HCT116 (cell line): ENCODE measurements at regions not wholly inside any gene's neighbourhood (a gene's known extent, or its start where the extent isn't known, plus 50 kb on each side); places are given as distances from the start of the nearest gene placed in this dataset.

Experiments used
- ATAC-seq: fragments of 200-7000 bp; cut with Tn5 transposase; 2 replicates; pipeline ENCODE4 v1.9.1; 2020; ENCODE audit warnings: mild to moderate bottlenecking, moderate library complexity
- BruUV-seq: library from RNA; stranded (reverse); fragments of 400-500 nt; replicated peaks from 2 replicates; lab custom pipeline; 2021; lab: Mats Ljungman, UMichigan
- CTCF ChIA-PET: fragments of 300-600 bp; sonication (Branson Sonifier 250); formaldehyde crosslinking; loops from one replicate; lab custom pipeline; 2021; ENCODE audit warnings: antibody characterized with exemption; lab: Charles Lee
- POLR2A ChIA-PET: fragments of 300-600, 350-600 bp; sonication (Branson Sonifier 250); formaldehyde crosslinking; loops from one replicate; lab custom pipeline; 2021; ENCODE audit warnings: antibody characterized with exemption; lab: Charles Lee
- RAD21 ChIA-PET, 2 experiments: fragments of 300-600 bp; sonication (Branson Sonifier 250); formaldehyde crosslinking; loops; one replicate each; lab custom pipeline; 2023; ENCODE audit warnings: low total read pairs in 2 of 2; ENCODE audit not compliant: uncharacterized antibody in 2 of 2, unreplicated experiment in 2 of 2, low non-redundant PET in 1 of 2; lab: Charles Lee
- DNase-seq: peaks from one replicate; pipeline ENCODE4 v3.0.0-alpha.2; 2010; ENCODE audit warnings: low read depth, low spot score
- H2AFZ ChIP-seq: fragments of 200-600 bp; shearing (Covaris generic), sonication (generic); 2 replicates; pipeline ENCODE4 v1.6.1; 2017; ENCODE audit warnings: low read depth, mixed run types, mixed read lengths, antibody characterized with exemption, low read length; ENCODE audit not compliant: poor library complexity, severe bottlenecking
- H3K27ac ChIP-seq: 2 replicates; pipeline ENCODE4 v1.5.1; 2012; ENCODE audit warnings: low read depth, low read length
- H3K27me3 ChIP-seq: fragments of 200-600 bp; sonication (generic); 2 replicates; pipeline ENCODE4 v1.6.1; 2016; ENCODE audit warnings: mixed run types, low read length, mixed read lengths; ENCODE audit not compliant: insufficient read depth
- H3K36me3 ChIP-seq, 2 experiments: fragments of 200-500 bp in 1 of 2; fragments of 200-600 bp in 1 of 2; sonication (Bioruptor generic) in 1 of 2; sonication (generic) in 1 of 2; 2 replicates each; pipeline versions ENCODE4 v1.5.1 to v1.6.1; 2014 to 2016; ENCODE audit warnings: low read length in 2 of 2, inconsistent platforms in 1 of 2, mixed read lengths in 1 of 2, mixed run types in 1 of 2; ENCODE audit not compliant: insufficient read depth in 2 of 2, control insufficient read depth in 1 of 2
- H3K4me1 ChIP-seq, 2 experiments: fragments of 200-600 bp in 1 of 2; sonication (generic) in 1 of 2; 2 replicates each; pipeline versions ENCODE4 v1.5.1 to v1.6.1; 2012 to 2017; ENCODE audit warnings: low read length in 2 of 2, inconsistent platforms in 1 of 2, mild to moderate bottlenecking in 1 of 2, mixed read lengths in 1 of 2, mixed run types in 1 of 2, moderate library complexity in 1 of 2; ENCODE audit not compliant: insufficient read depth in 2 of 2, control insufficient read depth in 1 of 2
- H3K4me2 ChIP-seq: fragments of 200-600 bp; sonication (generic); 2 replicates; pipeline ENCODE4 v1.6.1; 2017; ENCODE audit warnings: mixed run types, low read length, mixed read lengths
- H3K4me3 ChIP-seq, 2 experiments: fragments of 200-600 bp in 1 of 2; sonication (generic) in 1 of 2; replicated peaks in 1 of 2; 2 replicates each; pipeline ENCODE4 v1.5.1; 2011 to 2016; ENCODE audit warnings: low read length in 2 of 2, control low read depth in 1 of 2, low read depth in 1 of 2, mild to moderate bottlenecking in 1 of 2, mixed read lengths in 1 of 2, mixed run types in 1 of 2
- H3K79me2 ChIP-seq: fragments of 200-600 bp; sonication (generic); 2 replicates; pipeline ENCODE4 v1.6.1; 2017; ENCODE audit warnings: mild to moderate bottlenecking, mixed run types, low read length, moderate library complexity, mixed read lengths; ENCODE audit not compliant: insufficient read depth
- H3K9ac ChIP-seq: fragments of 200-600 bp; sonication (generic); 2 replicates; pipeline ENCODE4 v1.6.1; 2016; ENCODE audit warnings: low read length, mixed read lengths
- H3K9me2 ChIP-seq: fragments of 200-600 bp; sonication (generic), shearing (Covaris generic); 2 replicates; pipeline ENCODE4 v1.6.1; 2017; ENCODE audit warnings: mixed run types, mild to moderate bottlenecking, moderate library complexity; ENCODE audit not compliant: insufficient read depth
- H3K9me3 ChIP-seq, 2 experiments: fragments of 200-500 bp in 1 of 2; fragments of 200-600 bp in 1 of 2; sonication (Bioruptor generic) in 1 of 2; sonication (generic) in 1 of 2; 2 replicates each; pipeline ENCODE4 v1.6.1; 2014 to 2017; ENCODE audit warnings: low read length in 2 of 2, mixed read lengths in 2 of 2, inconsistent platforms in 1 of 2, low read depth in 1 of 2, mild to moderate bottlenecking in 1 of 2, mixed run types in 1 of 2, moderate library complexity in 1 of 2; ENCODE audit not compliant: control insufficient read depth in 1 of 2, insufficient read depth in 1 of 2
- H4K20me1 ChIP-seq: fragments of 200-600 bp; sonication (generic), shearing (Covaris generic); 2 replicates; pipeline ENCODE4 v1.6.1; 2017; ENCODE audit warnings: mixed run types, mild to moderate bottlenecking, moderate library complexity; ENCODE audit not compliant: insufficient read depth
- ATF3 ChIP-seq: IDR thresholded peaks from 2 replicates; pipeline ENCODE4 v1.6.1; 2012
- EGR1 ChIP-seq: IDR thresholded peaks from 2 replicates; pipeline ENCODE4 v1.6.1; 2012; ENCODE audit warnings: low read depth
- ELF1 ChIP-seq: IDR thresholded peaks from 2 replicates; pipeline ENCODE4 v1.6.1; 2012; ENCODE audit warnings: low read depth, borderline replicate concordance
- EZH2 ChIP-seq: fragments of 200-600 bp; sonication (generic); IDR thresholded peaks from 2 replicates; pipeline ENCODE4 v1.6.1; 2017; ENCODE audit warnings: antibody characterized with exemption, mixed run types
- EZH2phosphoT487 ChIP-seq: fragments of 200-600 bp; IDR thresholded peaks from 2 replicates; pipeline ENCODE4 v1.6.1; 2018; ENCODE audit warnings: antibody characterized with exemption, borderline replicate concordance
- FOSL1 ChIP-seq: IDR thresholded peaks from 2 replicates; pipeline ENCODE4 v1.6.1; 2012; ENCODE audit warnings: low read depth
- JUND ChIP-seq: IDR thresholded peaks from 2 replicates; pipeline ENCODE4 v1.6.1; 2012
- POLR2AphosphoS5 ChIP-seq: IDR thresholded peaks from 2 replicates; pipeline ENCODE4 v1.6.1; 2011; ENCODE audit warnings: mild to moderate bottlenecking, low read depth, low read length, moderate library complexity
- RAD21 ChIP-seq: IDR thresholded peaks from 2 replicates; pipeline ENCODE4 v1.6.1; 2012; ENCODE audit warnings: low read depth, mild to moderate bottlenecking
- SIN3A ChIP-seq: IDR thresholded peaks from 2 replicates; pipeline ENCODE4 v1.6.1; 2012; ENCODE audit warnings: low read depth
- YY1 ChIP-seq: IDR thresholded peaks from 2 replicates; pipeline ENCODE4 v1.6.1; 2011; ENCODE audit warnings: low read length, low read depth, moderate library complexity, mild to moderate bottlenecking; ENCODE audit not compliant: insufficient replicate concordance; ENCODE audit errors: extremely low read depth
- ZNF274 ChIP-seq: fragments of 200-500 bp; sonication (Bioruptor generic); IDR thresholded peaks from 2 replicates; pipeline ENCODE4 v1.6.1; 2014; ENCODE audit warnings: mild to moderate bottlenecking, low read depth, low read length, inconsistent platforms
- intact Hi-C: fragments of 100-400 bp; cut with micrococcal nuclease; formaldehyde crosslinking; loops from 2 replicates; pipeline ENCODE4 v1.10.0; 2022
- TF ChIP-seq, protein P1 (sequence below): IDR thresholded peaks from 2 replicates; pipeline ENCODE4 v1.6.1; 2012

DNA sequence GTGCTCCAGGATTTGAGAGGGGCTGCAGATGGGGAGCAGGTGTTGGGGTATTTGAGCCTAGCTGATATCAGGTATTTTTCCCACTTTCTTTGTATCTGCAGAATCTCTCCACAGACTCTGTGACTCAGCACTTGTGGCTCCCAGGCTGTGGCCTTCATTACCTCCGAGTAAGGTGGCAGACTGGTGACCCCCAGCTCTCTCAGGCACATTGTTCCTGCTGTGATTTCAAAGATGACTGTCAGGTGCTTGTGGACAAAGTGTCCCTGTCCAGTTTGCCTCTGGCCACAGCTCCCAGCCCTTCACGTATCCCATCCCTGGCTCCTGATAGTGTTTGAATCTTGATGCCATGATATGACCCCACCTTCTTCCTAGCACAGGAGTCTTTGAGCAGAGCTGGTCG lies 396.8 kb upstream of the PODXL start:
- Histone ChIP-seq H3K4me1 (peaks cover 0 to 4% of the 10 kb centered on the region in 2 experiments; a peak in 1 of 4 replicates), H3K27me3 (peaks cover 23% of the 10 kb centered on the region), H3K4me3 (no peak overlapping the region), H3K9me3 (no peaks in the 10 kb centered on the region; a peak in 1 of 4 replicates), H3K9me2 (no peaks in the 10 kb centered on the region), H3K36me3 (no peaks in the 10 kb centered on the region), H2AFZ (no peak overlapping the region), H3K9ac (no peak overlapping the region), H4K20me1 (no peaks in the 10 kb centered on the region), H3K4me2 (no peak overlapping the region), H3K27ac (no peak overlapping the region), H3K79me2 (no peaks in the 10 kb centered on the region)
- RAD21 ChIA-PET, result no interaction called here
- TF ChIP-seq SIN3A, result no peak
- no peak for TF ChIP-seq RAD21
- no peak for TF ChIP-seq YY1
- TF ChIP-seq, protein P1, sequence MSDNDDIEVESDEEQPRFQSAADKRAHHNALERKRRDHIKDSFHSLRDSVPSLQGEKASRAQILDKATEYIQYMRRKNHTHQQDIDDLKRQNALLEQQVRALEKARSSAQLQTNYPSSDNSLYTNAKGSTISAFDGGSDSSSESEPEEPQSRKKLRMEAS, result no peak
- no peak for TF ChIP-seq EZH2
- TF ChIP-seq EGR1, result no peak
- TF ChIP-seq EZH2phosphoT487, result no peak
- TF ChIP-seq JUND, result no peak
- no TSS peak for BruUV-seq
- intact Hi-C loops, result no loop called here
- ATAC-seq (no peak), DNase-seq (no peak)
- CTCF ChIA-PET, result no interaction called here
- POLR2A ChIA-PET, result no interaction called here

- DNase-seq (no peak), ATAC-seq (no peak)
- Histone ChIP-seq H3K9me2 (no peaks in the 10 kb centered on the region), H4K20me1 (no peaks in the 10 kb centered on the region), H3K9me3 (no peaks in the 10 kb centered on the region; a peak in 1 of 4 replicates), H3K9ac (no peak overlapping the region), H3K4me1 (peaks cover 0 to 4% of the 10 kb centered on the region in 2 experiments; a peak in 1 of 4 replicates), H3K4me3 (no peak overlapping the region), H3K4me2 (no peak overlapping the region), H2AFZ (no peak overlapping the region), H3K79me2 (no peaks in the 10 kb centered on the region), H3K36me3 (no peaks in the 10 kb centered on the region), H3K27ac (no peak overlapping the region), H3K27me3 (peaks cover 26% of the 10 kb centered on the region)
- ChIA-PET CTCF (no interaction called here), POLR2A (no interaction called here), RAD21 (no interaction called here)
- BruUV-seq, result no TSS peak
- intact Hi-C loops, result no loop called here
- TF ChIP-seq ELF1 (no peak), ATF3 (no peak), FOSL1 (no peak), EZH2phosphoT487 (no peak), EZH2 (no peak), POLR2AphosphoS5 (no peak), JUND (no peak), ZNF274 (no peak)
Observed at GRCh38 chr7:131952365-131952764, 395.9 kb upstream of the PODXL start.
